ENCODE measurements at regions not wholly inside any gene's neighbourhood (a gene's known extent, or its start where the extent isn't known, plus 50 kb on each side); places are given as distances from the start of the nearest gene placed in this dataset.

DNA sequence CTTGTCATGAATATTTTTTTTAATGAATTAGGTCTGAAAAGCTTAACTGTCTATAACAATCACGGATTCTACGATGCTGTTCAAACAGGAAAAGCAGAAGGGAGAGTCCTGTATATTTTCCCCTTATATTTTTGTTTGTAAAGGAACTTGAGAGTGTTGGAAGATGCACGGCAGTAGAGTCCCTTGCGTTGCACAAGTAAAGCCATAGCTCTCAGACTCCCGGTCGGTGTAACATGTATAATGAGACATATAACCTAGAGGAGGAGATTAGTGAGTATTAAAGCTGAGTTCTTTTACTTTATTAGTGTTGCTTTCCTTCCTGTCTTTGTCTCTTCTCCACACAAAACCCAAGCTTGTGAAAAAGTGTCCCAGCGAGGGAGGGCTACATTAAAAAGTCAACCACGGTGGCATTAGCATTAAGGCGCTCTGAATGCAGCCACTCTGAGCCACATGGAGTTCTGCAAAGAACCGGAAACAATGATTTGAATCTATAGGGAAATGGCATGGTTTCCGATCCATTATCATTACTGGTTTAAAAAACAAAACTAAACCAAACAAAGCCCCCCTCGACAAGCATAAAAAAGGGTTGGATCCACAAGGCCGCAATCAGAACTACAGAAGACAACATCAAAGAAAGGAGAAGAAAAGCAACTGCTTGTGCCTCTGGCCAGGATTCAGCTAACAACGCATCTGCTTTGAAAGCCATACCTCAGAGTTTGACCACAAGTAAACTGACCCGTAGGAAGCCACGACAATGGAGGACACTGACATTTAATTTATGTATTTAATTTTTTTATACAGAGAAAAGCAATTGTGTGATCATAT, 356.8 kb downstream of the LMO4 start:
- no peak for DNase-seq

GRCh38 chr1:87686136-87686495, 357.4 kb downstream of the LMO4 start:
- no peak for DNase-seq

- DNase-seq, result no peak
These were observed 358.0 kb downstream of the LMO4 start for GRCh38 chr1:87686671-87687070.

- DNase-seq, result no peak
These were observed 359.5 kb downstream of the LMO4 start for GRCh38 chr1:87688136-87688535.

DNA sequence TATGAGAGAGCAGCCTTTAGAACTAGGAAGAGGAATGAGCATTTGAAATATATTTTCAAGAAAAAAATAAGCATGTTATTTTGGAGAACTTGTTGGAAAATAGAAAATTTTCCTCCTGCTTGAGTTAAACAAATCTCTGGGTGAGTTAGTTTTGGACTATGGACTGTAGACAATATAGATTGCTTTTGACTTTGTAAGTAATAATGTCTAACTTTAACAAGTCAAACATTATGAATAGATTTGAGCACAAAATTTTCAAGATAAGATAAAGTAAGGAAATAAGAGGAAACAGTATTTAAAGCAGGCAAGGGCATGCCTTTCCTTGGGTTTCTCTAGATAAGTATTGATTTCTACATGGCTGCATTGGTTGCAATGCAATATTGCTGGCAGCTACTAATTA, 360.8 kb downstream of the LMO4 start:
- no peak for DNase-seq

- no peak for DNase-seq
These were observed 367.8 kb downstream of the LMO4 start for GRCh38 chr1:87696483-87696882.

- DNase-seq, result no peak
These were observed 373.8 kb downstream of the LMO4 start for GRCh38 chr1:87702455-87702854.

GRCh38 chr1:87705233-87705632, 376.6 kb downstream of the LMO4 start:
- no peak for DNase-seq

DNA sequence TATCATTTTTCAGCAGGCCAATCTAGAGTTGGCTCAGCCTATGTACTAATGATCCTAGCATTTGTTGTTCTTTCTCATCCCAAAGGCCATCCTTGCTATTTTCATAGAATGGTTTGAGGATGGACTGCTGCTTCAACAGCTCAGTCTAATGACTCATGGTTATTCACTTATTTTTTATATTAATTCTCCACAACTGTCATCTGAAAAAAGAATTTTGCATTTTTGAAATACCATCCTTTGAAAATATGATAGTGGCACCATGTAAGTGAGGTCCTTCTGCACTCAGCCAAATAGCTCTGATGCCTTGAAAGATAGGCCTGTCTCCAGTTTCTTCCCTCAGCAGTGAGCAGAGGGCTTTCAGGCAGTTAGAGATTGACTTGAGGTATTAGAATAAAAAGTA, 377.5 kb downstream of the LMO4 start:
- no peak for DNase-seq

DNA sequence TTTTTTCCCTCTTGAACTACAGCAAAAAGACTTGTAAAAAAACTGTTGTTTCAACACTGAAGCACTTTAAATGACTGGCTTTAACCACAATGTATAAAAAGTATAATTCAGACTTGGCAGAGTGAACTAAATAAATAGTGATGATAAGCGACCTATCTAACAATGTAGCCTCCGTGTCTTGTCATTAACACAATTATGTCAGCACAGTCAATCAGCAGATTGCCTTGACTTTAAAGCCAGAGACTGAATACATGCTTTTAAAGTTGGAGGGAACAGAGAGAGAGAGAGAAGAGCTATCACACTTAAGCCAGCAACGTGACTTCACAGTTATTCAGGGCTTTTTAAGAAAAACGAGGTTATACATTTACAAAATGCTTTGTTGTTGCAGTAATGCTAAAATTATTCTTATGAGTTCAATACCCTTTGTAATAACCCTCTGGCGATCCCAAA, 378.1 kb downstream of the LMO4 start:
- no peak for DNase-seq

DNA sequence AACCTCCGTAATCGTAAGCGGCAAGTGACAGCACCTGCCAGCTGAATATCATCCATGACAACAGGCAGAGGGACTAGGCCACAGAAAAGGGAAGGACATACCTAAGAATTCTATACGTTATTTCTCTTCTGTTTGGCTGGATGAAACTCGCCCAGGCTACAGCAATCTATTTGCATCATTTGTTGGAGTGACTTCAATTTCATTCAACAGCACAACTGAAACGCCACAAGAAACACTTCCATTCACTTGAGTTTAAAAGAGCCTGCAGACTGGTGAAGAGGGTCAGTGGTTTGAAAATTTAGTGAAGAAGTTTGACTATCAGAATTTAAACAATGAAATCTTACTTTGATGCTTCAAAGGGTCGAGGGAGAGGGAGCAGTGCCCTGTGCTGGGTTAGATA, 378.7 kb downstream of the LMO4 start:
- DNase-seq, result no peak

DNA sequence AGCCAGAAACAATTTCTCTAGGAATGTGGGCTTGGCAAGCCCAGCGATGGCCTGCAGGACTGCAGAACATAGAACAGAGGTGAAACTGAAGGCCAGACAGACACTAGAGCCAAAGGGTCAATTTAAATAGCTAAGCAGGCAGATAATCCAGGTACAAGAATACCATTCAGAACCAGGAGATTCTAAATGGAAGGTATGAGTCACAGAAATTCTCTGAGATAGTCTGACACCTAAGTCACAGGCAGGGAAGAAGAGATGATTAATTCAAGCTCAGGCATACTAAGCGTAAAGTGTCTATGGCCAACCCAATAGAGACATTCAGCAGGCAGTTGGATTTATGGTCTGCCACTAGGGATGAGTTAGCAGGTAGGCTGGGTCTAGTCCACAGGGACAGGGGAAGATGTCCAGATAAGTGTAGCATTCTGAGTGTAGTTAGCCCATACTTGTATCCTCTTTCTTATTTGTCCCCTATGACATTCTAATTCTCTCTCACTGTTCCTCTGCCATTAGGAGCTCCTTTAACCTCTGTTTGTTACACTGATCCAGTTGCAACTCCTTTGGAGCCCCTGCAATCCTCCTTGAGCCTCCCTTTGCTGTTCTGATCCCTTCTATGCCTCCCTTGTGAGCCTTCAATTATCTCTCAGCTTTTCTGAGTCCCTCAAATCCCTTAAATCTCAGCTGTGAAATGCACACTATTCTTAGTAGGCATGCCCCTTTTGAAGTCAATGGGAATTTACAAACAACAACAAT, 383.8 kb downstream of the LMO4 start:
- no peak for DNase-seq

GRCh38 chr1:87714278-87714677, 385.6 kb downstream of the LMO4 start:
- no peak for DNase-seq

DNA sequence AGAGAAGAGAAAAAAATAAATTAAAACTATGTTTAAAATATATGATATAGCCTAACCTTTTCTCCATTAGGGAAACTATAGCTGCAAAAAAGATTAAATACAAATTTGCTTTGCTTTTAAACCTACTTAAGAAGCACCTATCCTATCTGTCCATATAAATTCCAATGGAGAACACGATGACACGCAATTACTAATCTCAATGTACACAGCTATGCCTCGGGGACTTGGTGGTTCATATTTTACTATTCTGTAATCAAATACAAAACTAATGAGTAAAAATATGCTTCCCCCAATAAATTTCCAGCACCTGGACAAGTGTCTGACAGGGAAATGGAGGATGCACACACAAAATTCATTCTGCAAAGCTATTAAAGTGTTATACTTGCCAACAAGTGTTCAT, 386.4 kb downstream of the LMO4 start:
- DNase-seq, result no peak

- DNase-seq, result no peak
These were observed 386.8 kb downstream of the LMO4 start for GRCh38 chr1:87715471-87715870.

DNA sequence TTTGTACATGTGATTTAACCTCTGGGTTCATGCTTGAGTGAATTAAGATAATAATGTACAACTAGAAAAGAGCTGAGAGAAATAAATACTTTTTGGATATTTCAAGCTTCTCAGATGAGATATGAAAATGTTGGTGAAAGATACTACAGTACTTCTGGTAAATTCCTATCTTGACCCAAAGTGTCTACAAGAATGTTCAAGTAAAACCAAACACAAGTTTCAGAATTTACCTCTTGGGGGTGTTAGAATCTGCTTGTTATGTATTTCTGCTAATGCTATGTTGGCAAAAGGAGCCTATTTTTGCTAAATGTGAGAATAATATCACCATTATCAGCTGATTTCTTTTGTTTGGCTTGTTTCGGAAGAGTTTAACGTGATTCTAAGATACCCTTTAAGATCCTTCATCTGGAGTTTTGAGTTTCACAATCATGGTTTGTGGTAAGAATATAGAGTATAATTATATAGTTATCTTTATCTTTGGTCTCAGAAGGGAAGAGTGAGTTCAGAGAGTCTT, 388.5 kb downstream of the LMO4 start:
- DNase-seq, result no peak

GRCh38 chr1:87718241-87718950, 389.7 kb downstream of the LMO4 start:
- DNase-seq, result no peak

DNA sequence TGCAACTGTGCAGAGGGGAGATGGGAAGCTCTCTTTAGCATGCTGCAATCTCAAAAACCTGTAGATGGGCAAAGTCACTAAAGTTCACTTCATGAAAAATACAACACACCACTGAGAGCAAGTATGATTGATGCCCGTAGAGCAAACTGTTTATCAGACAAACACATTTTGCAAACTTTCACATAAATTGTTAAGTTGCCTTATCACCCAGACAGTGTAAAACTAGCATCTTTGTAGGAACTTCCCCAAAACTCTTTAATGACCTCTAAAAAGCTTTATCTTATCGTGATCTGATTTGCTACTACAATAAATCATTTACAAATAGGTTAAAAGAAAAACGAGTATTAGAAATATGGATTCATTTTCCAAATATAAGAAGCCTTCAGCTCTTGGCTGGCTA, 391.0 kb downstream of the LMO4 start:
- DNase-seq, result no peak

DNA sequence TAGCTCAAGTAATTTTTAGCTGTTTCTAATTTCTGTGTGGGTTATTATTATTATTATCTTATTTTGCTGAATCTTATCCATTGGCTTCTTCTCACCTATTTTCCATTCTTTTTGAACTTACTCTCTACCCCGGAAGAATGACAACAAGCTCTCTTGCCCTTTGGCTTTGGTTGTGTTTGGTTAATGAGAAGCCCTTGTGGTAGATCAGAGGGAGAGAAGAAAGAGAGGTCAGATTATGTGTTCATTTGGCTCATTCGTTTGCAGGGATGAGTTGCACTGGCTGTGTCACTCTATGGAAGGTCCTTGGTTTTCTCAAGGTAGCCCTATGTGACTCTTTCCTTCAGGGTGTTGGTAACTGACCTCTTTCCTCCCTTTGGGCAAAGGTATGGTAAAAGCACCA, 391.9 kb downstream of the LMO4 start:
- DNase-seq, result no peak

- no peak for DNase-seq
These were observed 394.5 kb downstream of the LMO4 start for GRCh38 chr1:87723193-87723592.

DNA sequence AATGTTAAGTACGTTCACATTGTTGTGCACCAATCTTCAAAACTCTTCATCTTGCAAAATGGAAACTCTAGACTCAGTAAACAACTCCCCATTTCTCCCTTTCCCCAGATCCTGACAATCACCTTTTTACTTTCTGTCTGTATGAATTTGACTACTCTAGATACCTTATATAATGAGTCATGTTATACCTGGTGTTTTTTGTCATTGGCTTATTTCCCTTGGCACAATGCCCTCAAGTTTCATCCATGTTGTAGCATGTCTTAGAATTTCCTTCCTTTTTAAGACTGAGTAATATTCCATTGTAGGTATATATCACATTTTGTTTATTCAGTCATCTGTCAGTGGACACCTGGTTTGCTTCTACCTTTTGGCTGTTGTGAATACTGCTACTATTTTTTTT, 399.5 kb downstream of the LMO4 start:
- DNase-seq, result no peak

GRCh38 chr1:87730274-87731216, 401.9 kb downstream of the LMO4 start:
- DNase-seq, result no peak

Measured in NCI-H446 treated with DMSO at 0.1 percent for 48 hours (cell line).